Tibial artery (tissue), 4 donors: ENCODE measurements at regions not wholly inside any gene's neighbourhood (a gene's known extent, or its start where the extent isn't known, plus 50 kb on each side); places are given as distances from the start of the nearest gene placed in this dataset.

Experiments used
- DNase-seq, 2 donors: peaks; one replicate each; pipeline ENCODE4 v3.0.0-alpha.2; 2019
- H3K27ac ChIP-seq, 2 donors: fragments of 200-600 bp; sonication (generic) in 1 of 2; 1 replicate in 1 of 2; 2 replicates in 1 of 2; pipeline ENCODE4 v1.5.1; 2018 to 2019; ENCODE audit warnings: mild to moderate bottlenecking in 1 of 2
- H3K27me3 ChIP-seq, 2 donors: fragments of 200-600 bp; sonication (generic) in 1 of 2; one replicate each; pipeline versions ENCODE4 v1.5.1 to v1.6.0; 2016 to 2019
- H3K36me3 ChIP-seq, 3 donors: fragments of 200-600 bp; sonication (generic) in 2 of 3; one replicate each; pipeline ENCODE4 v1.5.1; 2016 to 2019; ENCODE audit warnings: mild to moderate bottlenecking in 2 of 3
- H3K4me1 ChIP-seq, 4 donors: fragments of 200-600 bp; sonication (generic) in 2 of 4; 1 replicate in 3 of 4; 2 replicates in 1 of 4; pipeline ENCODE4 v1.5.1; 2016 to 2019
- H3K4me3 ChIP-seq, 2 donors: fragments of 200-600 bp; sonication (generic) in 1 of 2; 1 replicate in 1 of 2; 2 replicates in 1 of 2; pipeline ENCODE4 v1.5.1; 2018 to 2019; ENCODE audit warnings: mild to moderate bottlenecking in 2 of 2
- H3K9me3 ChIP-seq, 3 donors: fragments of 200-600 bp; sonication (generic) in 1 of 3; one replicate each; pipeline ENCODE4 v1.5.1; 2016 to 2019
- intact Hi-C: fragments of 100-400 bp; cut with DNase I; formaldehyde crosslinking; loops from one replicate; pipeline ENCODE4 v1.15.0; 2023; ENCODE audit warnings: low total_unique reads
- TF ChIP-seq, protein P1 (sequence below), 2 experiments: fragments of 200-600 bp in 1 of 2; fragments of 450-650 bp in 1 of 2; IDR thresholded peaks; one replicate each; pipeline ENCODE4 v1.5.1; 2017 to 2019; ENCODE audit warnings: antibody characterized with exemption in 2 of 2, mild to moderate bottlenecking in 1 of 2, moderate library complexity in 1 of 2

DNA sequence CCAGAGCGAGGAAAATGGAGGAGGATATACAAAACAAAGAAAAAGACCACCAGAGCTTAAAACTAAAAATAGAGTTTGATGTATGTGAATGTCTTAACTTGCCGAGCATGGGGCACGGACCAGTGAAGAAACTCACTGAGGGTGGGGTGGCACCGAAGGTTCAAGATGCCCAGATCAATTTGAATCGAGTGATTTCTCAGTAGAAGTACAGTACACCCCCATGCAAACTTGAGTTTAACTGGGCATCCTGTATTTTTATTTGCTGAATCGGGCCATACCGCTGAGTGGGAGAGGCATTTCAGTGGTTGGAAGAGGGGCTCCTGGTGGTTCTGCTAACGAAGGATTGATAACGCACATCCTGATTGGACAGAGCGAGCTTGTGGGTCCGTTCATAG lies 81.7 kb downstream of the ANKRD60 start:
- H3K27ac ChIP-seq = peak overlapping the region; percentile 94 to 95
- peak in 1 of 2 donors; percentile 63 for DNase-seq
- no peak overlapping the region for H3K4me3 ChIP-seq
- H3K4me1 ChIP-seq = peaks cover 5 to 64% (median 54%) of the 10 kb centered on the region in 4 donors
- no peaks in the 10 kb centered on the region for H3K27me3 ChIP-seq
- TF ChIP-seq, protein P1, sequence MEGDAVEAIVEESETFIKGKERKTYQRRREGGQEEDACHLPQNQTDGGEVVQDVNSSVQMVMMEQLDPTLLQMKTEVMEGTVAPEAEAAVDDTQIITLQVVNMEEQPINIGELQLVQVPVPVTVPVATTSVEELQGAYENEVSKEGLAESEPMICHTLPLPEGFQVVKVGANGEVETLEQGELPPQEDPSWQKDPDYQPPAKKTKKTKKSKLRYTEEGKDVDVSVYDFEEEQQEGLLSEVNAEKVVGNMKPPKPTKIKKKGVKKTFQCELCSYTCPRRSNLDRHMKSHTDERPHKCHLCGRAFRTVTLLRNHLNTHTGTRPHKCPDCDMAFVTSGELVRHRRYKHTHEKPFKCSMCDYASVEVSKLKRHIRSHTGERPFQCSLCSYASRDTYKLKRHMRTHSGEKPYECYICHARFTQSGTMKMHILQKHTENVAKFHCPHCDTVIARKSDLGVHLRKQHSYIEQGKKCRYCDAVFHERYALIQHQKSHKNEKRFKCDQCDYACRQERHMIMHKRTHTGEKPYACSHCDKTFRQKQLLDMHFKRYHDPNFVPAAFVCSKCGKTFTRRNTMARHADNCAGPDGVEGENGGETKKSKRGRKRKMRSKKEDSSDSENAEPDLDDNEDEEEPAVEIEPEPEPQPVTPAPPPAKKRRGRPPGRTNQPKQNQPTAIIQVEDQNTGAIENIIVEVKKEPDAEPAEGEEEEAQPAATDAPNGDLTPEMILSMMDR (IDR thresholded peaks at IDR 0.05) = no peak
- intact Hi-C loops = loop anchor here (10.0 kb wide), 1 partner anchor 562 kb away; no protein-coding TSS in a partner anchor
- peaks cover 0 to 4% (median 0%) of the 10 kb centered on the region in 3 donors for H3K9me3 ChIP-seq
- no peaks in the 10 kb centered on the region for H3K36me3 ChIP-seq

DNA sequence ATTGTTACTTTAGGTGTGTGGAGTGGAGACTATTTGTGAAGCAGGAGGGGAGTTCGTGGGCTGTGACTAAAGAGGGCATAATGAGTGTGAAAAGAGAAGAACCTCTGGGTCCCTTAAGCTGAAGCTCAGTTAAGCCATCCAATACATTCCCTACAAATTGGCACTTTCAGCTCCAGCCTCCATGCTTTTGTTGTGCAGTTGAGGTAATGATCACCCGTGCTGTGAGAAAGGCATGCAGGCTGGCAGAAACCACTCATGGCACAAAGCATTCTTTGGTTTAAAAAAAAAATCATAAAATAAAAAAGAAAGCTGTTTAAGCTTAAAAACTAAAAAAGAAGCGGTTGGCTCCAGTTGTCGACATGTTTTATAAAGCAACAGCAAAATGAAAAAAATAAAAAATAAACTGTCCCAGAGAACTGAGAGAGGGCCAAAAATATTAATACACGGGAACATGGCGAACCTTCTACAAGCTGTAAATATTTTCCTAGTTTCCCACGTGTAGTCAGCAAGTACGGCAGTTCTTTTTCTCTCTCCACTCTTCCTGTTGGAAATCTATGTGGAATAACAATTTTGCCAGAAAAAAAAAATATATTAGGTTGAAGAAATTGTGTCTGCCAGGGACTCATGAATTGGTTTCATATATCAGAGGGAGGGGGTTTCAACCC lies 82.2 kb downstream of the ANKRD60 start:
- Histone ChIP-seq H3K4me1 (peaks cover 5 to 69% (median 54%) of the 10 kb centered on the region in 4 donors), H3K9me3 (peaks cover 0 to 4% (median 0%) of the 10 kb centered on the region in 3 donors), H3K27ac (peak overlapping the region; percentile 94 to 95), H3K36me3 (no peaks in the 10 kb centered on the region), H3K4me3 (no peak overlapping the region), H3K27me3 (no peaks in the 10 kb centered on the region)
- peak in 1 of 2 donors; percentile 72 for DNase-seq
- TF ChIP-seq, protein P1 (IDR thresholded peaks at IDR 0.05) = no peak
- intact Hi-C loops = loop anchor here (10.0 kb wide), 1 partner anchor 561 kb away; no protein-coding TSS in a partner anchor

DNA sequence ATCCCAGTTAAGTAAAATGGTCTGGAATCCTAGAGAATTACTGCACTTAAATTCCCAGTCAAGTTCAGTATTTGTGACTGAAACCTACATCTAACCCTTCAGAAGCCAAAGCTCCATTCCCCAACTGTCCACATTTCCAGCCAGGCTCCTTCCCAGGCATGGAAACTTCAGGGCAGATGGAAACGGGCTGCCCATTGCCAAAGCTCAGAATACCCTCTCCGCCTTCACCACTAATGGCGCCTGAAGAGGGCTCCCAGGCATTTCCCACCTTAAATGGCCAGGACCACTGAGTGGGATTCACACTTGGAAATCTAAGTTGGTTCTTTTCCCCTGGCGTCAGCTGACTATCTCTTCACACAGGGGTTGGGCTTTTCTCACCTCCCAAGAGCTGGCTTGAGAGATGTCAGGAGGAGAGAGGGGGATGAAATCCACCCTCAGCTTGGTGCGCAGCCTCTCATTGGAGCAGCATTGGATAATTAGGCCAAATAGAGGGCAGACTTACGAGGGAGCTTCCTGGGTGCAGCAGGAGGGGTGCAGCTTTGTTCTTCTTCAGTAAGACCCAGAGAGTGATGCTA lies 82.9 kb downstream of the ANKRD60 start:
- intact Hi-C loops = loop anchor here (10.0 kb wide), 1 partner anchor 561 kb away; no protein-coding TSS in a partner anchor
- DNase-seq = peak in 1 of 2 donors; percentile 61
- H3K4me3 ChIP-seq = no peak overlapping the region
- peaks cover 5 to 68% (median 52%) of the 10 kb centered on the region in 4 donors for H3K4me1 ChIP-seq
- H3K27ac ChIP-seq = peak overlapping the region; percentile 94 to 95
- TF ChIP-seq, protein P1 (IDR thresholded peaks at IDR 0.05) = no peak
- no peaks in the 10 kb centered on the region for H3K36me3 ChIP-seq
- peaks cover 0 to 4% (median 0%) of the 10 kb centered on the region in 3 donors for H3K9me3 ChIP-seq
- no peaks in the 10 kb centered on the region for H3K27me3 ChIP-seq

DNA sequence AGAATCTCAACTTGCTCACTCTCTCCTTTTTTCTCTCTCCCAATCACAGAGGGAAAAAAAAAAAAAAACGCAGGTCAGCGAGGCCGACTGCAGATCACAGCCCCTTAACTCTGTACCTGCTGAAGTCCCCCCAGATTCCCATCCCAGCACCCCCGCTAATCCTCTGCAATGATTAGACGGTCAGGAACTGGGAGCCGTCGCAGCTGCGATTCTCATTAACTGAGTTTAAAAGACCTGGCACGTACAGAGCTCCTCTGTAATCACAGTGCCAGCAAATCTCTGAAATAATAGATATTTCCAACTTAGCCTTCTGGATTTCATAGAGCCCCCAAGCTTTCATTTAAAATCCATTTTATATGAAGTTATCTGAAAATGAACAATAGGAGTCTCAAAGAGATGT lies 84.4 kb downstream of the ANKRD60 start:
- no peaks in the 10 kb centered on the region for H3K36me3 ChIP-seq
- TF ChIP-seq, protein P1 (IDR thresholded peaks at IDR 0.05) = no peak
- peak overlapping the region; percentile 94 to 95 for H3K27ac ChIP-seq
- H3K4me1 ChIP-seq = peaks cover 5 to 53% (median 40%) of the 10 kb centered on the region in 4 donors
- no peaks in the 10 kb centered on the region for H3K27me3 ChIP-seq
- peak in 1 of 2 donors; percentile 41 for DNase-seq
- no peak overlapping the region for H3K4me3 ChIP-seq
- H3K9me3 ChIP-seq = peaks cover 0 to 4% (median 0%) of the 10 kb centered on the region in 3 donors
- intact Hi-C loops = loop anchor here (10.0 kb wide), 1 partner anchor 559 kb away; no protein-coding TSS in a partner anchor

DNA sequence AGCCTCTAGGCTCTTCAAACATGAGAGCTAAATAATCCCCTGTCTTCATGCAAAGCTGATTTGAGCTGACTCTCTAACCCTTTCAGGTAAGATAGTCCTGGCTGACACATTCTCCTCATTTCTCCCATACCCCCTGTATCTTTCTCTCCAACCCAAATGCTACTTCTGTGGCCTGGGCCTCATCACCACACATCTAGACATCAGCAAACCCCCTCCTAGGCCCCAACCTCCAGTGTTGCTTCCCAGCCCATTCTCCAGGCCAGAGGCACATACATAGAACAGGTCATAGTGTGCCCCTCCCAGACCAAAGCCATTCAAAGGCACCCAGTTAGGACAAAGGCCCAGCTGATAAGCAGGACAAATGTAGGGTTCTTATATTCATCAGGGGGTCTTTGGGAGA lies 84.9 kb downstream of the ANKRD60 start:
- H3K27me3 ChIP-seq = no peaks in the 10 kb centered on the region
- peak overlapping the region; percentile 94 to 95 for H3K27ac ChIP-seq
- H3K4me3 ChIP-seq = no peak overlapping the region
- peaks cover 0 to 4% (median 0%) of the 10 kb centered on the region in 3 donors for H3K9me3 ChIP-seq
- TF ChIP-seq, protein P1 (IDR thresholded peaks at IDR 0.05) = no peak
- peaks cover 5 to 47% (median 35%) of the 10 kb centered on the region in 4 donors for H3K4me1 ChIP-seq
- DNase-seq = peak in 1 of 2 donors; percentile 48
- H3K36me3 ChIP-seq = no peaks in the 10 kb centered on the region
- intact Hi-C loops = loop anchor here (10.0 kb wide), 1 partner anchor 559 kb away; no protein-coding TSS in a partner anchor
